PC-3 (cell line): ENCODE measurements at regions not wholly inside any gene's neighbourhood (a gene's known extent, or its start where the extent isn't known, plus 50 kb on each side); places are given as distances from the start of the nearest gene placed in this dataset.

Source experiments
- EZH2 ChIP-seq: fragments of 300-600 bp; sonication (generic); IDR thresholded peaks from one replicate; pipeline ENCODE4 v1.6.1; 2017; ENCODE audit warnings: antibody characterized with exemption, mild to moderate bottlenecking, low read length; ENCODE audit not compliant: unreplicated experiment
- TF ChIP-seq, protein P1 (sequence below): fragments of 300-600 bp; sonication (generic); conservative IDR thresholded peaks from 2 replicates; pipeline ENCODE4 v1.5.1; 2017; ENCODE audit warnings: antibody characterized with exemption, low read depth, mild to moderate bottlenecking, low read length

DNA sequence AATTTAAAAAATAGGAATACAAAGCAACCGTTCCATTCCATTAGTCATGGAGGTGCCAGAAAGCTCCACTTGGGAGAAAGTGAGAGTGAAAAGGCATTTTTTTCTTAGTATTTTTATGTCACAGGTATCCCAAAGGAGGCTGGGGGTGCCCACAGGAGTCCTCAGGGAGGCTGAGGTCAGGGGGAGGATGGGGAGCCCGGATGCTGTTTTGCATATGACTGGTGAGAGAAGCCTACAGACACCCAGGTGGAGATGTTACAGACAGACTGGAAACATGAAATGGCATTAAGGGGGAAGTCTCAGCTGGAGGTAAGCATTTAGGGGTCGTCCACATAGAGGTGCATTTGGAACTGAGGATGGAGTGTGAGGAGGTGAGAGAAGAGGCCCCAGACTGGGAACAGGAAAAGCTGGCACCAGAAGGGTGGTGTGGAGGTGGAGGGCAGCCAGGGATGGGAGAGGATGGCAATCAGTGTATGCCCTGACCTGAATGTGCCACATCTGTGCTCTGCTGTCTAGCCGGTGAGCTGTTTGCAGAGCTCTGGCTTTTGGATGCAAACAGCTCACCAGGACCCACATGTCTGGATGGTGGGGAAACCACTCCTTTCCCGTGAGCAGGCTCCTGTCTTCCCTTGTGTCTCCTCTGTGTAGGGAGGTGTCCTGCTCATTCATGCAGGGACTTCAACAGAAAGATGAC lies 101.1 kb downstream of the RAMP3 start:
- TF ChIP-seq, protein P1, sequence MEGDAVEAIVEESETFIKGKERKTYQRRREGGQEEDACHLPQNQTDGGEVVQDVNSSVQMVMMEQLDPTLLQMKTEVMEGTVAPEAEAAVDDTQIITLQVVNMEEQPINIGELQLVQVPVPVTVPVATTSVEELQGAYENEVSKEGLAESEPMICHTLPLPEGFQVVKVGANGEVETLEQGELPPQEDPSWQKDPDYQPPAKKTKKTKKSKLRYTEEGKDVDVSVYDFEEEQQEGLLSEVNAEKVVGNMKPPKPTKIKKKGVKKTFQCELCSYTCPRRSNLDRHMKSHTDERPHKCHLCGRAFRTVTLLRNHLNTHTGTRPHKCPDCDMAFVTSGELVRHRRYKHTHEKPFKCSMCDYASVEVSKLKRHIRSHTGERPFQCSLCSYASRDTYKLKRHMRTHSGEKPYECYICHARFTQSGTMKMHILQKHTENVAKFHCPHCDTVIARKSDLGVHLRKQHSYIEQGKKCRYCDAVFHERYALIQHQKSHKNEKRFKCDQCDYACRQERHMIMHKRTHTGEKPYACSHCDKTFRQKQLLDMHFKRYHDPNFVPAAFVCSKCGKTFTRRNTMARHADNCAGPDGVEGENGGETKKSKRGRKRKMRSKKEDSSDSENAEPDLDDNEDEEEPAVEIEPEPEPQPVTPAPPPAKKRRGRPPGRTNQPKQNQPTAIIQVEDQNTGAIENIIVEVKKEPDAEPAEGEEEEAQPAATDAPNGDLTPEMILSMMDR, result no peak
- TF ChIP-seq EZH2, result no peak
